Uterus (tissue), 2 donors: ENCODE measurements at regions not wholly inside any gene's neighbourhood (a gene's known extent, or its start where the extent isn't known, plus 50 kb on each side); places are given as distances from the start of the nearest gene placed in this dataset.

Experiments used
- CTCF ChIP-seq, 4 experiments: fragments of 200-600 bp in 2 of 4; fragments of 450-650 bp in 2 of 4; sonication (generic) in 2 of 4; IDR thresholded peaks; one replicate each; pipeline ENCODE4 v1.5.1; 2016 to 2019; ENCODE audit warnings: antibody characterized with exemption in 4 of 4, mild to moderate bottlenecking in 2 of 4, moderate library complexity in 1 of 4
- POLR2A ChIP-seq, 2 donors: fragments of 450-650 bp; IDR thresholded peaks; one replicate each; pipeline ENCODE4 v1.6.1; 2016; ENCODE audit warnings: antibody characterized with exemption in 2 of 2, mild to moderate bottlenecking in 1 of 2, moderate library complexity in 1 of 2

- TF ChIP-seq CTCF (IDR thresholded peaks at IDR 0.05) (no peak), POLR2A (IDR thresholded peaks at IDR 0.05) (no peak)
These were observed 189.8 kb downstream of the JRKL start for GRCh38 chr11:96579656-96580055.
